PC-3 (cell line): ENCODE measurements at regions not wholly inside any gene's neighbourhood (a gene's known extent, or its start where the extent isn't known, plus 50 kb on each side); places are given as distances from the start of the nearest gene placed in this dataset.

Source experiments
- CTCF ChIP-seq: fragments of 300-600 bp; sonication (generic); conservative IDR thresholded peaks from 2 replicates; pipeline ENCODE4 v1.5.1; 2017; ENCODE audit warnings: antibody characterized with exemption, low read depth, mild to moderate bottlenecking, low read length
- EZH2 ChIP-seq: fragments of 300-600 bp; sonication (generic); IDR thresholded peaks from one replicate; pipeline ENCODE4 v1.6.1; 2017; ENCODE audit warnings: antibody characterized with exemption, mild to moderate bottlenecking, low read length; ENCODE audit not compliant: unreplicated experiment

GRCh38 chr13:79075703-79076102 lies 330.4 kb downstream of the RBM26 start:
- TF ChIP-seq CTCF (no peak), EZH2 (no peak)
